Activated CD4-positive, CD25-positive, alpha-beta regulatory T cell treated with anti-CD3 and anti-CD28 coated beads, Interleukin-2, amount 50 U/mL, for 24 hours (primary cell): ENCODE measurements at regions not wholly inside any gene's neighbourhood (a gene's known extent, or its start where the extent isn't known, plus 50 kb on each side); places are given as distances from the start of the nearest gene placed in this dataset.
A peak's percentile ranks its signal among the peaks of the same experiment; 100 is the strongest.

ENCODE experiments used
- ATAC-seq, 2 donors: fragments of 150-1000 bp; cut with Tn5 transposase; one replicate each; pipeline ENCODE4 v1.10.0; 2021; ENCODE audit warnings: mild to moderate bottlenecking in 1 of 2, moderate library complexity in 1 of 2

- ATAC-seq: no peak
Measured at GRCh38 chr1:234683861-234684632, 74.1 kb upstream of the IRF2BP2 start.

DNA sequence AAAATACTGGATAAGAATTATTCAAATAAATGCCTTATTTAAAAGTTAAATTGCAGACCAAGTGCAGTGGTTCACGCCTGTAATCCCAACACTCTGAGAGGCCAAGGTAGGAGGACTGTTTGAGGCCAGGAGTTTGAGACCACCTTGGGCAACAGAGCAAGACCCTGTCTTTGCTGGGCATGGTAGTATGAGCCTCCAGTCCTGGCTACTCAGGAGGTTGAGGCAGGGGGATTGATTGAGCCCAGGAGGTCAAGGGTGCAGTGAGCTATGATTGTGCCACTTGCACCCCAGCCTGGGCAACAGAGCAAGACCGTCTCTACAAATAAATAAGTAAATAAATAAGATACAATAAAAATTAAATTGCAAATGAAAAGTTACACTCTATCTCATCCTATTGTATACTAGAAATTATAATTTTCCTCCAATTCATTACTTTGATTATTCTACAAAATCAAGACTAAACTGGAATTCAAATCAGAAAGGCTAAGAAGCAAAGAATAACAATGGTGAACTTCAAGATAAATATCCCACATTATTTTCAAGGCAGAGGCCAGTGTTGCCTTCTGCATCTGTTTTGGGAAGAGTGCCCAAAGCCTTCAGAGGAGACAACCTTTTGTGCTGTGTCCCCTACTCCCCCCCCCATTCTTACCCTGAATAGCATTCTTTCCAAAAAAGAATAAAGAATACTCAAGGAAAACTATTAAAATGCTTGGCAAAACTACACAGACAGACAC lies 73.3 kb upstream of the IRF2BP2 start:
- ATAC-seq: no peak

DNA sequence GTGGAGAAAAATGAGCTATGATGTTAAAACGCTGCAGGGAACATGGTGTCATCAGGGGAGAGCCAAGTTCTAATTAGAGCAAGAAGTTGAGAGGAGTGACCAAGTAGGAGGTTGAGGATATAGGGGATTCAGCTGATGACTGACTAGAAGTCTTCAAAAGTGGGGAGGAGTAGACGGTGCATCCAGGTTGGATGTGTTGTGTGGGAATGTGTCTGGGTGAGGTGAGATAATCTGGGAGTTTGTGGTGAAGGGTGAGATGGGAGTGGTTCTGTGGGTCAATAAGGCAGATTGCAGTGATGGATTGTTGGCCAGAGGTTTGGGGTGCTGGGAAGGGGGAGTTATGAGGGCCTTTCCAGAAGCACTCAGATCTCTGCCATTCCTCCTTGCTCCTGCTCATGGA lies 72.0 kb upstream of the IRF2BP2 start:
- no peak for ATAC-seq

GRCh38 chr1:234681065-234681464 lies 71.1 kb upstream of the IRF2BP2 start:
- no peak for ATAC-seq

DNA sequence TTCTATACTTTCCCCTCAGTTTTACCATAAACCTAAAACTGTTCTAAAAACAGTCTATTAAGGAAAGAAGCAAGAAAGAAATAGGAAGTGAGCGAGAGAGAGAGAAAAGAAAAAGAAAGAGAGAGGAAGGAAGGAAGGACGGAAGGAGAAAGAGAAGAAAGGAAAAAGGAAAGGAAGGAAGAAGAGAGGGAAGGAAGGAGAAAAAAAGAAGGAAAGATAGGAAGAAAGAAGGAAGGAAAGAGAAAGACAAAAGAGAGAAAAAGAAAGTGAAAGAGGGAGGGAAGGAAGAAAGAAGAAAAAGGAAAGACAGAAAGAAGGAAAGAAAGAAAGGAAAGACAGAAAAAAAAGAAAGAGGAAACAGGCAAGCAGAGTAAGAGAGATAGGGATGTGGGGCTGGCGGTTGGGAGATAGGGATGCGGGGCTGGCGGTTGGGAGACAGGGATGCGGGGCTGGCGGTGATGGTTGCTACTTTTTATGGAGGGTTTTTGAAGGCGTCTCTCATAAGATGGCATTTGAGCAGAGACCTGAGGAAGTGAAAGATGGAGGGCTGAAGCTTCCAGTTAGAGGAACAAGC lies 70.4 kb upstream of the IRF2BP2 start:
- ATAC-seq: no peak

DNA sequence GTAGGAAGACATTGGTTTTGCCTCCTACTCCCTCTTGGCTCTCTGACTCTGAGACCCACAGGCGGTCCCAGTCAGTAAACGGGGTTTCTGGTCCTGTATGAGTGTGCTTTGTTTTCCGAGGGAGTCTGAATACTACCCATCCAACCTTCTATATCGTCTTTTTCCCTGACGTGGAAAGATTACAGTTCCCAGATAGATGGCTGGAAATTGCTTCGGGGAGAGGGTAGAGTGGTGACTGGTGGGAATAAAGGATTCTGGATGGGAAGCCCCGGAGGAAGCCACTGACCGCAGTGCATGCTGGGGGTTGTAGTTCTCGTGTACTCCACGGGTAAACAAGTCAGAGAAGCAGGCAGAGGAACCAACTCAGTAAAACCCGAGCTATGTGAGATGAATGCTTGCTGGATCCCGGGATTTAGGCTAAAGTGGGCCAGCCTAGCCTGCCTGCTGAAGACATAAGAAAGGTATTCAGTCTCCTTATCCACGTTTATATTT lies 66.2 kb upstream of the IRF2BP2 start:
- peak; percentile 75 to 84 for ATAC-seq

- no peak for ATAC-seq
Measured at GRCh38 chr1:234675572-234675971, 65.6 kb upstream of the IRF2BP2 start.

DNA sequence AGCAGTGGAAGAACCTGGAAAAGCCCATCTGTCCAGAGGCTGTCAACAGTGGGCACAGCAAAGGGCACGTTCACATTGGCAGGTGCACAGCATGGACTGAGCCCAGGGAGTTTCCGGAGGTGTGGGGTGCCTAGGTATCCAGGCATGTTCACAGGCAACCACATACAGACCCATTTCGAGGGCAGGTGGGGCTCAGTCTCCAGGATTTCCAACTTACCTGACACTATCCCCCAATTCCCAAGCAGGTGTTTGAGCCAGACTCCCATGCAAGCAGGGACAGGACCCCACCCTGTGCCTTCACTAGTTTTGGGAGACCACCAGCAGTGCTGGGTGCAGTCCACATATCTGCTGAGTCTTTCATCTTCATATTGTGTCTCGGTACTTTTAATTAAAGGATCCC lies 65.0 kb upstream of the IRF2BP2 start:
- no peak for ATAC-seq

- ATAC-seq: no peak
Measured at GRCh38 chr1:234674218-234674815, 64.3 kb upstream of the IRF2BP2 start.

GRCh38 chr1:234672349-234673135 lies 62.6 kb upstream of the IRF2BP2 start:
- no peak for ATAC-seq

- ATAC-seq: no peak
Measured at GRCh38 chr1:234670967-234671626, 61.1 kb upstream of the IRF2BP2 start.

DNA sequence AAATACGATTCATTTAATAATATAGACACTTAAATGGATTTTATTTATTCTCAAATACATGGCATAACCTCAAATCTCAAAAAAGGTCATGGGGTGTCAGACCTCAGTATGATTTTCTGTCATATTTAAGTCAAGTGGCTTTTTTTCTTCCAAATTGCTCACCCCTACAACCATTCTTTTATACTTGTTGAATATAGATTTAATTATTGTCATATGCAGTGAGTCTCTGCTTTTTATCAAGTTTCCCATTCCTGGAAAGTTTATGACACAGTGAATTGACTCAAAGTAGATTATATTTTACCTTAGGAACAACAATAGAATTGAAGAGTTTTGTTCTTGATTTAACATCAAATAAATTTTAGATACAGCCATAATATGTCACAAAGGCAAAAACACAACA lies 59.5 kb upstream of the IRF2BP2 start:
- no peak for ATAC-seq

GRCh38 chr1:234668577-234668955 lies 58.6 kb upstream of the IRF2BP2 start:
- no peak for ATAC-seq

- ATAC-seq: peak; percentile 46 to 64
Measured at GRCh38 chr1:234667600-234668576, 57.9 kb upstream of the IRF2BP2 start.

- ATAC-seq: no peak
Measured at GRCh38 chr1:234666761-234667160, 56.8 kb upstream of the IRF2BP2 start.

- ATAC-seq: no peak
Measured at GRCh38 chr1:234665975-234666605, 56.1 kb upstream of the IRF2BP2 start.

- no peak for ATAC-seq
Measured at GRCh38 chr1:234662148-234662547, 52.2 kb upstream of the IRF2BP2 start.

- ATAC-seq: no peak
Measured at GRCh38 chr1:234661317-234661928, 51.4 kb upstream of the IRF2BP2 start.

DNA sequence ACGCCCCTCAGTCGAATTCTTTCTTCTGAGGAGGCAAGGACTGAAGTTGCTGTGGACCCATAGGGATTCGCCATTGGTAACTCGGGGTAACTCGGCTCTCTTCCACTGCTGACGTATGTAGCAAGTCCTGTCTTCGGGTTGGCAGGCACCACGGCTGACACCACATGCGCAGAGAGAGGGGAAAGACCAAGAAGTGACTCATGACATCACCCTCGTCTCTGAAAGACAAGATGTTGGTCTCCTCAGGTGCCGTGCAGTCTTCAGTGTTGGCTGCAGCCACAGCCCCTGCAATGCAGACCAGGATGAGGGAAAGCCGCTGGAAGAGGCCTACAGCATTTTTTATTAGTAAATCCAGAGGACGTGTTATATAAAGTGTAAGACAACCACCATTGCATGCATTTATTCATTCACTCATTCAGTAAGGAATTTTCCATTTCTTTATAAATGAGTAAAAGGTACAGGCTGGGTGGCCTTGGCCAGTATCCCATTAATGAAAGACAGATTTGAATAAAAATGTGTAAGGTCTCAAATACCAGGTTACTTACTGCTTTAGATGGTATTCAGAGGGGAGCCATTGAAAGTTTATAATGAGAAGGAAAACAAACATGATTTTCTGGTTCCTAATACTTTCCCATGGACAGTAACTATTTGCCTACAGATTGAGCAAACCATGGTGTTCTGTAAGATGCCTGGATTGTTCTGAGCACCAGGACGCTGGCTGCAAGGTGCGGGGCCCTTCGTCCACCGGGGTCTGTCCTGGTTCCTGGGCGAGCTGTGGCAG lies 50.7 kb upstream of the IRF2BP2 start:
- ATAC-seq: no peak
